ENCODE measurements at regions not wholly inside any gene's neighbourhood (a gene's known extent, or its start where the extent isn't known, plus 50 kb on each side); places are given as distances from the start of the nearest gene placed in this dataset.
"Not testable (repeated sequence)": the region's sequence is repeated elsewhere in the genome, so short reads cannot be mapped to it uniquely, and the experiment has no call there.

DNA sequence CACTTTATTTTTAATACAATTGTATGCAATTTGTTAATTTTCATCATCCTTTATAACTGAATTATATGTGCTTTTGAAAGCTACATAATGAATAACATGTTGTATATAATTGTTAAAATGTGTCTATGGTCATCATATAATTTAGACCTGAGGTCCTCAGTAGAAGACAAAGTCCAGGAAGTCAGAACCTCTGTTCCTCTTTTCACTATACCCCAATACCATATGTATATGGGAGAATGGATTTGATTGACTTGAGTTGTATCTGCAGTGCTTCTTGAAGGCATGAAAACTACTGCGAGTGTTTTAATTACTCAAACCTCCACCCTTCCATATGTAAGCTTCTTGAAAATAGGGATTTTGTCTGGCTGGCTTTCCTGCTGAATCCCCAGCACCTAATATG is 140.7 kb upstream of the NEDD9 start:
- Histone ChIP-seq H3K23ac (ENCODE audit: low read depth, low read length) (no peak overlapping the region), H3K36me3 (ENCODE audit: control insufficient read depth, insufficient read depth, low read length) (no peaks in the 10 kb centered on the region), H3K4me2 (ENCODE audit: low read depth, low read length) (no peak overlapping the region), H4K8ac (ENCODE audit: low read depth in 2 of 2, low read length in 2 of 2) (no peak overlapping the region), H2BK15ac (ENCODE audit: low read depth, low read length) (no peak overlapping the region), H4K20me1 (ENCODE audit: insufficient read depth, low read length) (no peaks in the 10 kb centered on the region), H3K27me3 (ENCODE audit: control insufficient read depth, insufficient read depth, low read length) (no peaks in the 10 kb centered on the region), H4K5ac (ENCODE audit: low read depth, low read length) (no peak overlapping the region), H4K91ac (ENCODE audit: insufficient read depth, low read depth, low read length) (no peak overlapping the region), H3K14ac (replicated peaks; ENCODE audit: low read depth, low read length) (no peak overlapping the region), H3K9me3 (ENCODE audit: control insufficient read depth, insufficient read depth, low read length) (no peaks in the 10 kb centered on the region), H2AK5ac (ENCODE audit: low read depth, low read length) (no peak overlapping the region), H2BK5ac (ENCODE audit: low read depth, low read length, poor library complexity, severe bottlenecking) (no peak overlapping the region), H3K27ac (ENCODE audit: insufficient read depth, low read length) (no peak overlapping the region), H3K79me1 (ENCODE audit: low read depth in 1 of 2, low read length in 2 of 2) (no peaks in the 10 kb centered on the region), H2AFZ (replicated peaks; ENCODE audit: low read length, poor library complexity) (no peak overlapping the region), H2BK120ac (ENCODE audit: low read depth, low read length) (no peak overlapping the region), H3K56ac (ENCODE audit: extremely low read depth, insufficient read depth, low read length) (no peak overlapping the region), H3K9me1 (ENCODE audit: insufficient read depth, low read length) (peaks cover 5% of the 10 kb centered on the region), H3K4me3 (ENCODE audit: insufficient read depth, low read depth, low read length) (no peak overlapping the region), H3K18ac (ENCODE audit: low read depth, low read length) (no peak overlapping the region), H3K9ac (ENCODE audit: low read depth, low read length) (no peak overlapping the region), H2AK9ac (replicated peaks; ENCODE audit: low read depth, low read length, poor library complexity) (no peak overlapping the region), H2BK20ac (ENCODE audit: low read depth, low read length) (no peak overlapping the region), H3K4me1 (ENCODE audit: control insufficient read depth, insufficient read depth, low read length) (no peaks in the 10 kb centered on the region; the same call in 1 of the 2 replicates), H3K4ac (ENCODE audit: low read depth, low read length) (no peak overlapping the region)
- ATAC-seq (ENCODE audit: low read depth) (no peak), DNase-seq (no peak)
- dilution Hi-C loops (cut with HindIII; ENCODE audit: low sequenced_read_pairs, unreplicated experiment) (no loop called here), intact Hi-C loops (cut with micrococcal nuclease) (no loop called here), in situ Hi-C loops (cut with MboI; ENCODE audit: low sequenced_read_pairs) (no loop called here)
- ChIA-PET CTCF (no interaction called here), POLR2A (ENCODE audit: unreplicated experiment) (no interaction called here)
- no CpG with 5 or more reads among the region's 1 CpG for WGBS, 2 experiments (ENCODE audit: extremely low coverage in 2 of 2, insufficient read length in 1 of 2)
- no TSS peak for BruUV-seq (replicated peaks)
- TF ChIP-seq SMC3 (IDR thresholded peaks at IDR 0.05; ENCODE audit: low read depth, low read length) (no peak), RCOR1 (IDR thresholded peaks at IDR 0.05; ENCODE audit: insufficient replicate concordance, low read length) (no peak), CTCF (conservative IDR thresholded peaks at IDR 0.05; ENCODE audit: low read depth, low read length) (no peak), CEBPB (IDR thresholded peaks at IDR 0.05; ENCODE audit: low read depth, low read length) (no peak)
- TF ChIP-seq, protein P1, sequence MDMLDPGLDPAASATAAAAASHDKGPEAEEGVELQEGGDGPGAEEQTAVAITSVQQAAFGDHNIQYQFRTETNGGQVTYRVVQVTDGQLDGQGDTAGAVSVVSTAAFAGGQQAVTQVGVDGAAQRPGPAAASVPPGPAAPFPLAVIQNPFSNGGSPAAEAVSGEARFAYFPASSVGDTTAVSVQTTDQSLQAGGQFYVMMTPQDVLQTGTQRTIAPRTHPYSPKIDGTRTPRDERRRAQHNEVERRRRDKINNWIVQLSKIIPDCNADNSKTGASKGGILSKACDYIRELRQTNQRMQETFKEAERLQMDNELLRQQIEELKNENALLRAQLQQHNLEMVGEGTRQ (IDR thresholded peaks at IDR 0.05; ENCODE audit: low read depth, low read length): no peak

GRCh38 chr6:11372186-11372790 is 139.8 kb upstream of the NEDD9 start:
- H2AFZ ChIP-seq (replicated peaks; ENCODE audit: low read length, poor library complexity); in situ Hi-C loops (cut with MboI; ENCODE audit: low sequenced_read_pairs); H2AK5ac ChIP-seq (ENCODE audit: low read depth, low read length); POLR2A ChIA-PET (ENCODE audit: unreplicated experiment); H3K23ac ChIP-seq (ENCODE audit: low read depth, low read length); H3K4me2 ChIP-seq (ENCODE audit: low read depth, low read length); H3K4ac ChIP-seq (ENCODE audit: low read depth, low read length); H3K4me3 ChIP-seq (ENCODE audit: insufficient read depth, low read depth, low read length); H4K91ac ChIP-seq (ENCODE audit: insufficient read depth, low read depth, low read length); H3K36me3 ChIP-seq (ENCODE audit: control insufficient read depth, insufficient read depth, low read length); H2AK9ac ChIP-seq (replicated peaks; ENCODE audit: low read depth, low read length, poor library complexity); H3K9me3 ChIP-seq (ENCODE audit: control insufficient read depth, insufficient read depth, low read length); H3K4me1 ChIP-seq (ENCODE audit: control insufficient read depth, insufficient read depth, low read length); H3K56ac ChIP-seq (ENCODE audit: extremely low read depth, insufficient read depth, low read length); H3K79me1 ChIP-seq (ENCODE audit: low read depth in 1 of 2, low read length in 2 of 2); H2BK20ac ChIP-seq (ENCODE audit: low read depth, low read length); H3K9me1 ChIP-seq (ENCODE audit: insufficient read depth, low read length); H3K14ac ChIP-seq (replicated peaks; ENCODE audit: low read depth, low read length); H3K27me3 ChIP-seq (ENCODE audit: control insufficient read depth, insufficient read depth, low read length); H2BK120ac ChIP-seq (ENCODE audit: low read depth, low read length); H3K18ac ChIP-seq (ENCODE audit: low read depth, low read length); H2BK5ac ChIP-seq (ENCODE audit: low read depth, low read length, poor library complexity, severe bottlenecking); H4K20me1 ChIP-seq (ENCODE audit: insufficient read depth, low read length); CTCF ChIA-PET; H3K9ac ChIP-seq (ENCODE audit: low read depth, low read length); DNase-seq; H3K27ac ChIP-seq (ENCODE audit: insufficient read depth, low read length); H2BK15ac ChIP-seq (ENCODE audit: low read depth, low read length); intact Hi-C loops (cut with micrococcal nuclease); H4K8ac ChIP-seq (ENCODE audit: low read depth in 2 of 2, low read length in 2 of 2); BruUV-seq (replicated peaks); ATAC-seq (ENCODE audit: low read depth); dilution Hi-C loops (cut with HindIII; ENCODE audit: low sequenced_read_pairs, unreplicated experiment); H4K5ac ChIP-seq (ENCODE audit: low read depth, low read length): not testable (repeated sequence)
